ENCODE measurements at regions not wholly inside any gene's neighbourhood (a gene's known extent, or its start where the extent isn't known, plus 50 kb on each side); places are given as distances from the start of the nearest gene placed in this dataset.

DNA sequence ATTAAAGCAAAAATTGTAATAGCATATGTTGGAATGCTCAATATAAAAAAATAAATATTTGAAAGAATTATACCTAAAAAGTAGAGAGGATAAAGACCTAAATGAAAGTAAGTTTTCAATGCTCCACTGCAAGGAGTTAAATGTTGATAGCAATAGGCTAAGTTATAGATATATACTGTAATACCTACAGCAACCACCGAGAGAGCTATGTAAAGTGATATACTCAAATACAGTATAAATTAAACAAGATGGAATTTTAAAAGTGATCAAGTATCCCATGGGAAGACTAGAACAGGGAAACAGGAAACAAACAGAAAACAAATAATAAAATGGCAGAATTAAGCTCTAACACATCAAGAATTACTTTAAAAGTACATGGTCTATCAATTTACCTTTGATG is 73.9 kb downstream of the CASP3 start:
- Mint-ChIP-seq H3K4me3 (peak overlapping the region; percentile 61), H3K27me3 (no peaks in the 10 kb centered on the region), H3K27ac (peak overlapping the region; percentile 82), H3K36me3 (ENCODE audit: low read depth) (peaks cover 7% of the 10 kb centered on the region), H3K4me1 (peaks cover 14% of the 10 kb centered on the region), H3K9me3 (peaks cover 3% of the 10 kb centered on the region)
- ATAC-seq (replicated peaks), result peak; percentile 27

DNA sequence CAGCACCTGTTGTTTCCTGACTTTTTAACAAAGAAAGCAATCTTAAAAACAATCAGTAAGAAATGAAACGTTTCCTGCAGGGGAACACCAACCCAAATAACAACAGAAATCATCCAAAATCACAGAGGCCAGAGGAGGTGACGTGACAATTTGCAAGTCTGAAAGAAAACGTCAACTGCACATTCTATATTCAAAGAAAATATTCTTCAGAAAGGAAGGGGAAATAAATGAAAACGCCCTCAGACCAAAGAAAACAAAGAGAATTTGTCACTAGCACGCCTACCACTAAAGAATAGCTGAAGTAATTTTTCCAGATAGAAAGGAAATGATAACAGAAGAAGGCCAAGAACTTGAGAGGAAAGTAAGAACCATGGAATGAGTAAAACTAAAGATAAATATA is 74.4 kb downstream of the CASP3 start:
- no peaks in the 10 kb centered on the region for H3K27me3 Mint-ChIP-seq
- ATAC-seq (replicated peaks), result peak; percentile 83
- H3K4me1 Mint-ChIP-seq, result peaks cover 14% of the 10 kb centered on the region
- H3K27ac Mint-ChIP-seq, result peak overlapping the region; percentile 82
- H3K4me3 Mint-ChIP-seq, result peak overlapping the region; percentile 61
- H3K9me3 Mint-ChIP-seq, result peaks cover 3% of the 10 kb centered on the region
- H3K36me3 Mint-ChIP-seq (ENCODE audit: low read depth), result peaks cover 7% of the 10 kb centered on the region

DNA sequence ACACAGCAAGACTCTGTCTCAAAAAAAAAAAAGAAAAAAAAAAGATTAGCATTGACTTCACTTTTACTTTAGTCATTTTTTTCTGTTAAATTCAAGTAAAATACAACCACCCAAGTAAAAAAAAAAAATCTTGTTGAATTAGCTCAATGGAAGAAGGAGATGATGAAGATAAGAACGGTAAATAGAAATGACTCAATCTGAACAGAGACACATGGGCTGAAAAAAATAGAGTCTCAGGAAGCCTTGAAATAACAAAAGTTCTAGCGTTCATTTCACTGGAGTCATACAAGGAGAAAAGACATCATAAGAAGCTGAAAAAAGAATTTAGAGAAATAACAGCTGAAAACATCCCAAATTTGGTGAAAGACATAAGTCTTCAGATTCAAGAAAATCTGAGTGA is 75.5 kb downstream of the CASP3 start:
- H3K27me3 Mint-ChIP-seq, result no peaks in the 10 kb centered on the region
- peak overlapping the region; percentile 88 for H3K27ac Mint-ChIP-seq
- H3K9me3 Mint-ChIP-seq, result no peaks in the 10 kb centered on the region
- peaks cover 14% of the 10 kb centered on the region for H3K4me1 Mint-ChIP-seq
- H3K36me3 Mint-ChIP-seq (ENCODE audit: low read depth), result peaks cover 7% of the 10 kb centered on the region
- H3K4me3 Mint-ChIP-seq, result peak overlapping the region; percentile 61
- ATAC-seq (replicated peaks), result peak; percentile 72

DNA sequence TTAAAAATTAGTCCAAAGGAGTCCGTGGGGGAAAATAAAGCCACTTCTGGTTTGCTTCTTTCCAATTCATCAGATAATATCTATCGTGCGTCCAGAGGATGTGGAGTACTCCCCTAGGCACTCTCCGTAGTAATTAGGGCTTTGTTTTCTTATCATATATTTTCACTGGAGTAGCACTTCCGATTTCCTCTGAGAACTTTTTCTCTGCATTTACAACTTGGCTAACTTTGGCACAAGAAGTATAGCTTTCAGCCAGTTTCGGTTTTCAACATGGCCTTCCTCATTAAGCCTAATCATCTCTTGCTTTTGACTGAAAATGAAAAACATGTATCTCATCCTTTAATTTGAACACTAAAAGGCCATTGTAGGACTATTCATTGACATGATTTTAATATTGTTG is 80.5 kb downstream of the CASP3 start:
- Mint-ChIP-seq H3K36me3 (ENCODE audit: low read depth) (peaks cover 4% of the 10 kb centered on the region), H3K27me3 (no peaks in the 10 kb centered on the region), H3K27ac (no peak overlapping the region), H3K4me1 (peaks cover 2% of the 10 kb centered on the region), H3K4me3 (no peak overlapping the region), H3K9me3 (no peaks in the 10 kb centered on the region)
- ATAC-seq (replicated peaks), result no peak

DNA sequence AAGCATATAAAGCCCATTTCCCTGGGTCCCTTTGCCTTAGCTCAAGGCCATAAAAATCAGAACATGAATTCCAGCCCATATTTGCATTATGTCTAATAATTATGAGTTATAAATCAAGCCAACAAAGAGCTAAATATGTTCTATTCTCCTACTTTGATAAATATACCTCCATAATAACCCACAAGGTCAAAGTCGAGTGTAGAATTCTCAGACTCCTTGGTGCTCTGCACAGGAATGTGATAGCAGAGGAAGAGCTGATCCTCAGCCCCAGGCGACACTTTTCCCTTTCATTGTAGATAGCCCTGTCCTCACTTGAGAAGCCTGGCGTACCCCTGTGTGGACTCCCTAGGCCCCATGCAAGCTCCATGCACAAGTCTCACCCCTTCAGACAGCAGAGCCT is 85.6 kb downstream of the CASP3 start:
- H3K9me3 Mint-ChIP-seq, result no peaks in the 10 kb centered on the region
- H3K27ac Mint-ChIP-seq, result no peak overlapping the region
- no peak for ATAC-seq (replicated peaks)
- H3K4me3 Mint-ChIP-seq, result no peak overlapping the region
- H3K4me1 Mint-ChIP-seq, result peaks cover 3% of the 10 kb centered on the region
- no peaks in the 10 kb centered on the region for H3K27me3 Mint-ChIP-seq
- no peaks in the 10 kb centered on the region for H3K36me3 Mint-ChIP-seq (ENCODE audit: low read depth)

DNA sequence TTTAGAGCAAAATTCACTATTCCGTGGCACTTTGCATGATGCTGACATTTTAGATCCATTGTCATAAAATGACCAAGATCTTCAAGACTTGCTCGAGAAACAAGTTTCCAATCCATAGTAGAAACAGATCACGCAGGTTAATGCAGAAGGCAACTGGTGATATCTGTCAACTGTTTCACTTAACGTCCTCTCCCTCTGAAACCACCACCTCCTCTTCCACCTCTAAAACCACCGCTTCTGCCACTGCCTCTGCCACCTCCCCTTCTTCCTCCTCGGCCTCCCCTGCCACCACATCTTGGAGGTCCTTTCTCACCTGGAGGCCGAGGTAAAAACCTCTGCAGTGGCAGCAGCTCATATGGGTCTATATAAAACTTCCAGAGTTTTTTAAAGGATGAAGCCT is 84.6 kb upstream of the IRF2 start:
- no peak for ATAC-seq (replicated peaks)
- no peaks in the 10 kb centered on the region for H3K27me3 Mint-ChIP-seq
- no peak overlapping the region for H3K4me3 Mint-ChIP-seq
- H3K4me1 Mint-ChIP-seq, result peaks cover 3% of the 10 kb centered on the region
- H3K27ac Mint-ChIP-seq, result peak overlapping the region; percentile 3
- H3K36me3 Mint-ChIP-seq (ENCODE audit: low read depth), result no peaks in the 10 kb centered on the region
- H3K9me3 Mint-ChIP-seq, result no peaks in the 10 kb centered on the region

DNA sequence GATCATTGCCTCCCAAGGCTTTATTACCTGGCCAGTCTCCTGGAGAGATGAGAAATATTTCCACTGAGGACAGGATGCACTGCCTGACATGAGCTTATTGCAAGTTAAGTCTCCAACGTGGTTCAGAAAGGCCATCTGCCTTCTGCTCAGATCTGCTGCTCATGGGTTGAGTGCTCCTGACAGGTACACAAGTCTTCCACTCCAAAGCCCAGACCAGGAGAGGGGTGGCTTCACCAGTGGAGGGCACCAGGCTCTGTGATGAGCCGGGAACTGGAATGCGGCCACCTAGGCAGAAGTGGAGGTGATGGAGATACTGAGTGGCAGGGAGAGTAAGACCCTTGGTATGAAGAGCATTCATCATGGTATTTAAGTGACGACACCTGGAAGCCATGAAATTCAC is 79.5 kb upstream of the IRF2 start:
- Mint-ChIP-seq H3K36me3 (ENCODE audit: low read depth) (no peaks in the 10 kb centered on the region), H3K27me3 (peaks cover 3% of the 10 kb centered on the region), H3K27ac (no peak overlapping the region), H3K4me1 (peaks cover 4% of the 10 kb centered on the region), H3K9me3 (no peaks in the 10 kb centered on the region), H3K4me3 (no peak overlapping the region)
- ATAC-seq (replicated peaks), result no peak

DNA sequence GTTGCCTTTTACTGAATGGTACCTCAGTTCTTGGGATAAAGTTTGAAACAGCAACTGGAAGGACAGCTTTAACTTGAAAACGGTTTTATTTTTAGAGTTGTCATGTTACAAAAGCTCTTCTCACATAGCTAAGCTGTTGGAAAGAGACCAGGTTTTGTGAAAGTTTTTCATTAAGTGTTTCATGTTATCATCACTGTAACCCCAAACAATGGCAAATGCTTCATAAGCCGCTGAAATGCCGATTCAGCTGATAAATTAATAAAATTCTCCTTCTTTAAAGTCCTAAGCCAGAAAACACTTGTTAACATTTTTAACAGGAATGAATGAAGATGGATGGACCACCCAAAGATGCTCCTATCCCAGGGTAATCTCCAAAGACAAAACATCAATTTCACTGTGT is 76.1 kb upstream of the IRF2 start:
- H3K36me3 Mint-ChIP-seq (ENCODE audit: low read depth), result no peaks in the 10 kb centered on the region
- H3K27me3 Mint-ChIP-seq, result peaks cover 3% of the 10 kb centered on the region
- no peaks in the 10 kb centered on the region for H3K9me3 Mint-ChIP-seq
- no peak overlapping the region for H3K27ac Mint-ChIP-seq
- H3K4me1 Mint-ChIP-seq, result peaks cover 3% of the 10 kb centered on the region
- ATAC-seq (replicated peaks), result no peak
- no peak overlapping the region for H3K4me3 Mint-ChIP-seq

DNA sequence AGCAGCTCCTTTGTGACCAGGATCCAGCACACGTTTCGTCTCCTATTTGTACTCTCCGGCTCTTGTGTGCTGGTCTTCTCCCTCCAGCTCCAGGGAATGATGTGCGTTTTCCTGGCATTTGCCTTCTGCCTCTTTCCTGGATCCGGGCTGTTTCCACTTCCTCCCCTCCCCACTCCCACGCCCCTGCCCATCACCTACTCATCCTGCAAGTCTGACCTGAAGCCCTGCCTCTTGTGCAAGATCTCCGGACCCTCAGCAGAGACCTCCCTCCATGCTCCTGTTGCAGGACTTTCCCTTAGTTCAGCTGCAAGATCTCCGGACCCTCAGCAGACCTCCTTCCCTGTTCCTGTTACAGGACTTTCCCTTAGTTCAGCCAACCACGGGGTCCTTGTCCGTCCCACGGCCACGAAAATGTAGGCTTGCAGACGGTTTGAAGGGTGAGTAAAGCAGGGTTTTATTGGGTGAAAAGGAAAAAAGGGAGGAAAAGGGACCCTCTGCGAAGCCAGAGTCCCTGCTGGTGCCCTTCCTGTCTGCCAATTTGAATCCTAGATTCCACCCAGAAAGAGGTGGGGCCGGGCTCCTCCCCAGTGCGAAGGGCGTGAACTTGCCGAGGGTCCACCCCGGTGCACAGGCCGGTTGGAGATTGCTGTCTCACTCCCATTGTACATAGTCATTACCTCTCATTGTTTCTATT is 74.4 kb upstream of the IRF2 start:
- no peak for ATAC-seq (replicated peaks)
- Mint-ChIP-seq H3K4me3 (no peak overlapping the region), H3K36me3 (ENCODE audit: low read depth) (no peaks in the 10 kb centered on the region), H3K27me3 (peaks cover 3% of the 10 kb centered on the region), H3K9me3 (no peaks in the 10 kb centered on the region), H3K4me1 (peaks cover 2% of the 10 kb centered on the region), H3K27ac (no peak overlapping the region)

DNA sequence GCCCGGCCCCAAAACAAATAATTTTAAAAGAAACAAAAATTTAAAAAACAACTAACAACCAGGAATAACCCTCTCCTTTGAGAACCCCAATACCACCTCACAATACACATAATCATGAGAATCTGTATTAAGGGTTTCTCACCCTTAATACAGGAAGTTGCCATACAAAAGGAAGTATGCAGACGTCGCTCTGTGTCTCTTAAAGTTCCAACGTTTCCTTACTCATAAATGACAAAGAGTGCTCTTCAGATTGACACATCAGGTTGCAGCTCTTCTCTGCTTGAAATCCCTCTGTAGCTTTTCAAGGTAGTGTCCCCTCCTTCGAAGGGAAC is 73.9 kb upstream of the IRF2 start:
- Mint-ChIP-seq H3K27ac (no peak overlapping the region), H3K4me3 (no peak overlapping the region), H3K36me3 (ENCODE audit: low read depth) (no peaks in the 10 kb centered on the region), H3K4me1 (no peaks in the 10 kb centered on the region), H3K27me3 (peaks cover 3% of the 10 kb centered on the region), H3K9me3 (no peaks in the 10 kb centered on the region)
- ATAC-seq (replicated peaks), result no peak

DNA sequence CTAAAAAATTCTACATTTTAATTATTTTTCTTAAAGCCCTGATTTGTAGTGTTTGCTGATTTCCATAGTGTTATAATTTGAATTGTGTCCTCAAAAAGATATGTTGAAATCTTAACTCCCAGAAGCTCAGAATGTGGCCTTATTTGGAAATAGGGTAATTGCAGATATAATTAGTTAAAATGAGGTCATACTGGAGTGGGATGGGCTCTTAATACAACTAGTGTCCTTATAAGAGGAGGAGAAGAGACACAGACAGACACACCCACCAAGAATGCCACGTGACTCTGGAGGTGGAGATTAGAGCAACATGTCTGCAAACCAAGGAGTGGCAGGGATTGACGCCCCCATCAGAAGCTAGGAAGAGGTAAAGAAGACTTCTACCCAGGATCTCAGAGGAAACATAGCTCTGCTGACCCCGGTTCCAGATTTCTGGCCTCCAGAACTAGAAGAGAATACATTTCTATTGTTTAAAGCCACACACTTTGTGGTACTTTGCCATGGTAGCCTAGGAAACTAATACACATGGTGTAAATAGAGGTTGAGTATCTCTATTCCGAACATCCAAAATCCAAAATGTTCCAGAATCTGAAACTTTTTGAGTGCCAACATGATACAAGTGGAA is 70.5 kb upstream of the IRF2 start:
- ATAC-seq (replicated peaks), result no peak
- Mint-ChIP-seq H3K27me3 (no peaks in the 10 kb centered on the region), H3K4me3 (no peak overlapping the region), H3K36me3 (ENCODE audit: low read depth) (no peaks in the 10 kb centered on the region), H3K4me1 (no peaks in the 10 kb centered on the region), H3K9me3 (no peaks in the 10 kb centered on the region), H3K27ac (no peak overlapping the region)

DNA sequence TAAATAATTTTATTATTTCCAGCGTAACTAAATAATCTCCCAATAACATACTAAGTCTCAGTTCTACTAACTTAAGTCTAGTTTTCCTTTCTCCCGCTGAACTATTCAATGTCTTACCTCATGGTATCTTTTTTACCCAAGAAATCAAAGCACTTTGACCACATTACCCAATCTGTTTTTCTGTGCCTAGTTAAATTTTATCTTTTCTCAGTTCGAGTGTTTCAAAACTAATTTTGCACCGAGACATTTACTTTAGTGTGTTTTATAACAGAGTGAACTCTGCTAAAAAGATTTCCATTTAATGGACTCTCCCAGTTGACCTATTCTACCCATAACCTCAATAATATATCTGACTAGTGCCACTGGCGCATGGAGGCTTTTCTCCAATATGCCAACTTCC is 67.6 kb upstream of the IRF2 start:
- no peaks in the 10 kb centered on the region for H3K4me1 Mint-ChIP-seq

DNA sequence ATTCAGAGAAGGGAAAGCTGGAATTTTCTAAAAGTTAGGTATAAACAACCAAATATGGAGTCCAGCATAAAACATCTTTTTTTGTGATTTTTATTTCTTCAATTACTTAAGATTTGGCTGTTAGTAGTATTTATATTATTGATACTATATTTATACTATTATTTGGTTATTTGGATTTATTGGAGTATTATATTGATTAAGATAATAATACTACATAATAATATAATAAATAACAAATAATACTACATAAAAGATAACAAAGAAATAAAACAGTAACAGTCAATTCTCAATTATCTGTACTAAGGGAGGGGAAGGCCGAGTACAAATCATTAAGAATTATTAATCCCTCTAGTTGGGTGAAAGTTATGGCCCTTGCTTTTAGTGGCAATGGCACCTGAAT is 66.0 kb upstream of the IRF2 start:
- Mint-ChIP-seq H3K4me1 (peaks cover 15% of the 10 kb centered on the region), H3K4me3 (no peak overlapping the region), H3K36me3 (ENCODE audit: low read depth) (peaks cover 16% of the 10 kb centered on the region), H3K27me3 (no peaks in the 10 kb centered on the region), H3K9me3 (no peaks in the 10 kb centered on the region), H3K27ac (no peak overlapping the region)
- no peak for ATAC-seq (replicated peaks)

More for the DNA sequence above, 67.6 kb upstream of the IRF2 start:
- Mint-ChIP-seq H3K4me3 (no peak overlapping the region), H3K27me3 (no peaks in the 10 kb centered on the region), H3K9me3 (no peaks in the 10 kb centered on the region), H3K36me3 (ENCODE audit: low read depth) (peaks cover 10% of the 10 kb centered on the region), H3K27ac (no peak overlapping the region)
- ATAC-seq (replicated peaks), result no peak

DNA sequence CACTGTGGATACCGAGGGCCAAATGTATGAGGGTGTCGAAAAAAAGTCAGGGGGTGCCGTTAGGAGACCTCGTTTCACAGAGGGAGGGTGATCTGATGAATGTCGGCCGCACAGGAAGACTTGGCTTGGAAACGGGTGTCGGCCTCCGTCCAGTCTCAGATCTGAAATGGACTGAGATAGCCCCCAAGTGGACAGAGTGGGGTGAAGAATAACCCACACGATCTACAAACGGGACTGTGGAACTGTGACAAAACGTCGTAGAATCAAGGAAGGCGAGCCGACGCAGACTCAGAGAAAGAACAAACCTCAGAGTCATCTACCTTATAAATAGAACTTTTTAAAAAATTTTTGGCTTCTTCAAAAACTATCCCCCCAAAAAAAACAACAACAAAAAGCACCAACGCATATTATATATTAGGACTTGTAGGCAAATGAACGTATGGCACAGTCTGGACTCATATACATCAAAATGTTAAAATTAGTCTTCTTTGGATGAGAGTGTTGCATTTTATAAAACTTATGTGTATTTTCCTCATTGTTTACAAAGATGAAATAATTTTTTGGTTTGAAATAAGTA is 63.8 kb upstream of the IRF2 start:
- H3K27me3 Mint-ChIP-seq, result no peaks in the 10 kb centered on the region
- H3K4me3 Mint-ChIP-seq, result peak overlapping the region; percentile 83
- ATAC-seq (replicated peaks), result peak; percentile 57
- peaks cover 16% of the 10 kb centered on the region for H3K36me3 Mint-ChIP-seq (ENCODE audit: low read depth)
- no peaks in the 10 kb centered on the region for H3K9me3 Mint-ChIP-seq
- H3K4me1 Mint-ChIP-seq, result peaks cover 29% of the 10 kb centered on the region
- H3K27ac Mint-ChIP-seq, result peak overlapping the region; percentile 99

DNA sequence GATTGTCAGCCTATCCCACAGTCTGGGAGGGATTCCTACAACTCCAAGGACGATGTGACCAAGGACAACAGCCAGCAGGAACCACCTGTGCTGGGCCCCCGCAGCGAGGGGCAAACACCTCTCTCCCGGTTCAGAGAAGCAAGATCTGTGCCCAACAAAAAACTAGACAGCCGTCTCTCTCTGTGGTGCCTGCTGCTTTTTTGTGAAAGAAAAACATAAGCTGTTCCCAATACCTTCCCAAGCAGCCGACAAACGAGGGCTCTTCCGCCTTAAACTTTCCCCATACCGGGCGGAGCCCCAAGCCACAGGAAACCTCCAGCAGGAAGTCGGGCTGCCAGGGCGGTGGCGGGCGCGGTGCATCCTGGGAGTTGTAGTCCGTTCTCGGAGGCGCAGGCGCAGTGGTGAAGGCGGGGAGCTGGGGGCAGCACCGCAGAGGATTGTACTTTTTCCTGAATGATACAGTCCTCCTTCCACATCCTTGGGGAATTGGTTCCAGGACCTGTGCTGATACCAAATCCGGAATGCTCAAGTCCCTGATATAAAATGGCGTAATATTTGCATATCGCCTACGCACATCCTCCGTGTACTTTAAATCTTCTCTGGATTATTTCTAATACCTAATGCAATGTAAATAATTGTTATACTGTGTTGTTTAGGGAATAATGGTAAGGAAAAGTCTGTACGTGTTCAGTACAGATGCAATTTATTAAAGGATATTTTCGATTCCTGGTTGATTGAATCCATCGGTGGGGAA is 63.1 kb upstream of the IRF2 start:
- no peaks in the 10 kb centered on the region for H3K27me3 Mint-ChIP-seq
- H3K4me3 Mint-ChIP-seq, result peak overlapping the region; percentile 83
- peaks cover 16% of the 10 kb centered on the region for H3K36me3 Mint-ChIP-seq (ENCODE audit: low read depth)
- H3K4me1 Mint-ChIP-seq, result peaks cover 29% of the 10 kb centered on the region
- ATAC-seq (replicated peaks), result peak; percentile 76
- no peaks in the 10 kb centered on the region for H3K9me3 Mint-ChIP-seq
- peak overlapping the region; percentile 99 for H3K27ac Mint-ChIP-seq
